ENCODE measurements at regions not wholly inside any gene's neighbourhood (a gene's known extent, or its start where the extent isn't known, plus 50 kb on each side); places are given as distances from the start of the nearest gene placed in this dataset.

DNA sequence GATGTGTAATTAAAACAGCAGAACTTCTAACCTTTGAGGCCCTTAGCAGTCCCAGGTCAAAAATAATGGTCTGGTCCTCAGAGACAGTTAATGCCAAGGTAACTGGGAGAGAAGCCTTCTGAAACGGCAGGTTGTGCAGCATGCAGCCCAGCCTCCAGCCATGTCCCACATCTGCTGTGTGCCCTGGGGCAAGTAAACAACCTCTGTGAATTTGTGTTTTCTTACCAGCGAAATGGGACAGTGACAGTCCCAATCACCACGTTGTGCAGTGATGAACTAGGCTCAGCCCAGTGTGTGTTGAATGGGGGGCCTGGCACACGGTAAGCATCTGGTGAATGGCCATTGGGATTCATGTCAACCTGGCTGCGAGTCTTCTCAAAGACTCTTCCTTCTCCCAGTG lies 61.2 kb downstream of the EMX2 start:
- TF ChIP-seq EZH2 (IDR thresholded peaks at IDR 0.05; ENCODE audit: borderline replicate concordance, low read length) = no peak
- TF ChIP-seq, protein P1, sequence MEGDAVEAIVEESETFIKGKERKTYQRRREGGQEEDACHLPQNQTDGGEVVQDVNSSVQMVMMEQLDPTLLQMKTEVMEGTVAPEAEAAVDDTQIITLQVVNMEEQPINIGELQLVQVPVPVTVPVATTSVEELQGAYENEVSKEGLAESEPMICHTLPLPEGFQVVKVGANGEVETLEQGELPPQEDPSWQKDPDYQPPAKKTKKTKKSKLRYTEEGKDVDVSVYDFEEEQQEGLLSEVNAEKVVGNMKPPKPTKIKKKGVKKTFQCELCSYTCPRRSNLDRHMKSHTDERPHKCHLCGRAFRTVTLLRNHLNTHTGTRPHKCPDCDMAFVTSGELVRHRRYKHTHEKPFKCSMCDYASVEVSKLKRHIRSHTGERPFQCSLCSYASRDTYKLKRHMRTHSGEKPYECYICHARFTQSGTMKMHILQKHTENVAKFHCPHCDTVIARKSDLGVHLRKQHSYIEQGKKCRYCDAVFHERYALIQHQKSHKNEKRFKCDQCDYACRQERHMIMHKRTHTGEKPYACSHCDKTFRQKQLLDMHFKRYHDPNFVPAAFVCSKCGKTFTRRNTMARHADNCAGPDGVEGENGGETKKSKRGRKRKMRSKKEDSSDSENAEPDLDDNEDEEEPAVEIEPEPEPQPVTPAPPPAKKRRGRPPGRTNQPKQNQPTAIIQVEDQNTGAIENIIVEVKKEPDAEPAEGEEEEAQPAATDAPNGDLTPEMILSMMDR (IDR thresholded peaks at IDR 0.05; ENCODE audit: low read length) = no peak

Data from OCI-LY1 (cell line).